Nephron progenitor cell (in vitro differentiated cells): ENCODE measurements at regions not wholly inside any gene's neighbourhood (a gene's known extent, or its start where the extent isn't known, plus 50 kb on each side); places are given as distances from the start of the nearest gene placed in this dataset.

Experiments used
- DNase-seq: peaks from one replicate; pipeline ENCODE4 v3.0.0; 2021
- H3K27ac Mint-ChIP-seq: 2 replicates; pipeline ENCODE4 v1.8.0; 2021; ENCODE audit warnings: mild to moderate bottlenecking, moderate library complexity, mixed read lengths
- H3K27me3 Mint-ChIP-seq: 2 replicates; pipeline ENCODE4 v1.8.0; 2021; ENCODE audit warnings: mild to moderate bottlenecking, low read depth, mixed read lengths; ENCODE audit not compliant: poor library complexity
- H3K36me3 Mint-ChIP-seq: 2 replicates; pipeline ENCODE4 v1.8.0; 2021; ENCODE audit warnings: low read depth, mixed read lengths
- H3K4me1 Mint-ChIP-seq: 2 replicates; pipeline ENCODE4 v1.8.0; 2021; ENCODE audit warnings: mixed read lengths
- H3K4me3 Mint-ChIP-seq: 2 replicates; pipeline ENCODE4 v1.8.0; 2021; ENCODE audit warnings: mild to moderate bottlenecking, moderate library complexity, mixed read lengths
- H3K9me3 Mint-ChIP-seq: 2 replicates; pipeline ENCODE4 v1.8.0; 2021; ENCODE audit warnings: mild to moderate bottlenecking, moderate library complexity, mixed read lengths
- TF ChIP-seq, protein P1 (sequence below): fragments of 200-600 bp; sonication (generic); IDR thresholded peaks from 2 replicates; pipeline ENCODE4 v1.5.0; 2021; ENCODE audit warnings: antibody characterized with exemption

DNA sequence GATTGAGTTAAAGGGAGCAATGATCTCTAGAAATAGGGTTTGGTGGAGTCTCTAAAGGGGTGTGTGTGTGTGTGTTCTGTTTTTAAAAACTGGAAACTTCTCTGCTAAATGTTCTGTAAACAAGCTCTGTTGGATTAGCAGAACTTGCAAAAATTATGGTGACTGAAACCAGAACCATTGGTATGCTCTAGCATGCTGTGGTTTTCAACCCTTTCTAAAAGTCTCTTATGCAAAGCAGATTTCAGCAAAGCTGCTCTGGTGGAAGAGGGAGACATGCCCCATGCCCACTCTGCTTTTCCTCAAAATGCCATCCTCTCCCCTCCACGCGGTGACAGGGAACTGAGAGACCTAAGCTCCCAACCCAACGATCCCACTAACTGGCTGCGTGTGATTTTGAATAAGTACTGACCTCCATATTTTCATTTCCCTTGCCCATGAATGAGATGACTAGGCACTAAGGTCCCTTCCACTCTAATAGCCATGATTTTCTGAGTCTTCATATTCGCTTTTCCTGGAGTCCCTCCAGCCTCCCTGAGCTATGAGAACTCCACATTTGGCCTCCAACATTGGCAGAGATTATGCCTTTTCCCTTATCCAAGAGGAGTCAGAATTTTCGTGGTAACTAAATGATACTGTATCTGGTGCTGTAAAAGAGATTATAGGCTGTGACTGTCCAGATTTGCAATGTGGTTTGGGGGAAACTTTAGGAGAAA is 117.3 kb upstream of the PALS2 start:
- H3K36me3 Mint-ChIP-seq: no peaks in the 10 kb centered on the region
- H3K4me1 Mint-ChIP-seq: peaks cover 15% of the 10 kb centered on the region
- TF ChIP-seq, protein P1, sequence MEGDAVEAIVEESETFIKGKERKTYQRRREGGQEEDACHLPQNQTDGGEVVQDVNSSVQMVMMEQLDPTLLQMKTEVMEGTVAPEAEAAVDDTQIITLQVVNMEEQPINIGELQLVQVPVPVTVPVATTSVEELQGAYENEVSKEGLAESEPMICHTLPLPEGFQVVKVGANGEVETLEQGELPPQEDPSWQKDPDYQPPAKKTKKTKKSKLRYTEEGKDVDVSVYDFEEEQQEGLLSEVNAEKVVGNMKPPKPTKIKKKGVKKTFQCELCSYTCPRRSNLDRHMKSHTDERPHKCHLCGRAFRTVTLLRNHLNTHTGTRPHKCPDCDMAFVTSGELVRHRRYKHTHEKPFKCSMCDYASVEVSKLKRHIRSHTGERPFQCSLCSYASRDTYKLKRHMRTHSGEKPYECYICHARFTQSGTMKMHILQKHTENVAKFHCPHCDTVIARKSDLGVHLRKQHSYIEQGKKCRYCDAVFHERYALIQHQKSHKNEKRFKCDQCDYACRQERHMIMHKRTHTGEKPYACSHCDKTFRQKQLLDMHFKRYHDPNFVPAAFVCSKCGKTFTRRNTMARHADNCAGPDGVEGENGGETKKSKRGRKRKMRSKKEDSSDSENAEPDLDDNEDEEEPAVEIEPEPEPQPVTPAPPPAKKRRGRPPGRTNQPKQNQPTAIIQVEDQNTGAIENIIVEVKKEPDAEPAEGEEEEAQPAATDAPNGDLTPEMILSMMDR: no peak
- no peak for DNase-seq
- H3K9me3 Mint-ChIP-seq: no peaks in the 10 kb centered on the region
- no peak overlapping the region for H3K27ac Mint-ChIP-seq
- peaks cover 4% of the 10 kb centered on the region for H3K27me3 Mint-ChIP-seq
- H3K4me3 Mint-ChIP-seq: no peak overlapping the region

DNA sequence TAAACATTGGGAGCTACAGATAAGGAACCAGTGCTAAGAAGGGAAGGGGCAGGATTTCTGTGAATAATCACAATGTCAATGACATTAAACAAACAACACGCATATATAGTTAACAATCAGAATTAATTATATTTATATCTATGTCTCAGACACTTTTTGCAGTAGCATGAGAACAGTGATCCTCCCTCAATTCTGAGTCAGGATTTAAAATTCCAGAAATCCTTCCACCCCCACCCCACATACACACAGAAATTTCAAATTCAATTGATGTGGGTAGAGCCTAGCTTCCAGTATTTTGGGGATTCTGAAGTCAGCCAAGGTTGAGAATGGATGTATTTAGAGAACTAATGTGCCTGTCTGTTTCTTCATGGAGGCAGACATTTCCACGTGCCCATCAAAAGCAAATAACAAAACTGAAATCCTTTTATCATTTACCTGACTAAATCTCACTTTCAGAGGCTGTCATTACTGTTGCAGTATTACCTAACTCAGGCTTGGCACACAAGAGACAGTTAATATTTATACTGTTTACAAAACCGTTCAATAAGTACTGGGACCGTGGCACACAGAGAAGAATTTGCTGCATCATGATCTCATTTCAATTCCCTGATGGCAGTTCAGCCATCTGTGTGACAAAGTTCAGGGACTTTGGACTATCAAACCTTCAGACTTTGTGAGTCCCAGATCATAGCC is 116.6 kb upstream of the PALS2 start:
- TF ChIP-seq, protein P1: no peak
- H3K4me1 Mint-ChIP-seq: peaks cover 15% of the 10 kb centered on the region
- H3K9me3 Mint-ChIP-seq: no peaks in the 10 kb centered on the region
- H3K36me3 Mint-ChIP-seq: no peaks in the 10 kb centered on the region
- DNase-seq: no peak
- H3K27ac Mint-ChIP-seq: no peak overlapping the region
- H3K27me3 Mint-ChIP-seq: peaks cover 4% of the 10 kb centered on the region
- H3K4me3 Mint-ChIP-seq: no peak overlapping the region

DNA sequence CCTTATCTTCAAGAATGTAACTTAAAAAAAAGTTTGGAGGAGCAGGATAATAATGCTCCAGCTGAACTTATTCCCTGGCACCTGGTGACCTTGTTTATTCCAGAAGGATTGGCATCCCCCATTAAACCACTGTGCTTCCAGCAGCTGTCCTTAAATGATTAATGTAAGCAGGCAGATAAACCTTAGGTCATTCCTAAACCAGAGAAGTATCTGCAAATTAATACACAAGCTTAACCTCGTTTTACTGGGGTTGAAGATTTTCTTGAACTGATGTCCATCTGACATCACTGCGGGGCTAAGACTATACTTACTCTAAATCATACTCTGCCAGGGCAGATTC is 116.1 kb upstream of the PALS2 start:
- Mint-ChIP-seq H3K27me3 (peaks cover 4% of the 10 kb centered on the region), H3K4me1 (peaks cover 15% of the 10 kb centered on the region), H3K27ac (no peak overlapping the region), H3K9me3 (no peaks in the 10 kb centered on the region), H3K4me3 (no peak overlapping the region), H3K36me3 (no peaks in the 10 kb centered on the region)
- no peak for DNase-seq
- TF ChIP-seq, protein P1: no peak

DNA sequence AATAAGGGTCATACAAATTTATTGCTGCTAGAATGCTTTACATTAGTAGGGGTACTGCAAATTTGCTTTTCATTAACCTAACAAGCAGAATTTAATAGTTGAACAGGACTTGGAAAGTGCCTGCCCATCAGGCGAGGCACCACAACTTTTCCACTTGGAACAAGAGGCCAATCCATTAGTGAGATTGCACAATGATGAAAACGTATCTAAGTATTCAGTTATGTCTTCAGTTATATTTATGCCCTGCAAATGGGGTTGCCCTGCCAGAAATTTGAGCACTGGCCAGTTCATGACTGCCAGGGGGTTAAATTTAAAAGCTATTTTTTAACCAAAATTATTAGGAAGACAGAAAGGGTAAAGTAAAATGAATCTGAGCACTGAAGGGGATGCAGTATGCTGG is 111.1 kb upstream of the PALS2 start:
- Mint-ChIP-seq H3K27ac (no peak overlapping the region), H3K9me3 (no peaks in the 10 kb centered on the region), H3K4me1 (peaks cover 10% of the 10 kb centered on the region), H3K27me3 (peaks cover 4% of the 10 kb centered on the region), H3K36me3 (no peaks in the 10 kb centered on the region), H3K4me3 (no peak overlapping the region)
- DNase-seq: no peak
- TF ChIP-seq, protein P1: no peak

DNA sequence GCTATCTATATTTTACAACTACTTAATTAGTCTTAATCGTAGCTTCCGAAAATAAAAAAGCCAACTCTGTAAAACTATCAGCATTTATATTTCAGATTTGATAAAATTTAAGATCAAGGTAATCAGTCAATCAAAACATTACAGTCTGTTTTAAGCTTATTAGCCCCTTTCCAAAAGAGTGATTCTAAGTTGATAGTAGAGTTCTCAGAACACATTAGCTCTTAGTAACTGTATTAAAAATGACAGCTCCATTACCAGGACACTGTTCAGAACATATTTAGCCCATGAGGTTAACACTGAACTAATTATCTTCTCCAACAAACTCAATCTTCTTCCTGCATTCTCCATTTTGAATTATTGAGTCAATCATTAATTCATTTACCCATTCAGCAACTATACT is 110.3 kb upstream of the PALS2 start:
- Mint-ChIP-seq H3K4me1 (peaks cover 5% of the 10 kb centered on the region), H3K27me3 (peaks cover 7% of the 10 kb centered on the region), H3K27ac (no peak overlapping the region), H3K4me3 (no peak overlapping the region), H3K36me3 (no peaks in the 10 kb centered on the region), H3K9me3 (no peaks in the 10 kb centered on the region)
- TF ChIP-seq, protein P1: no peak
- no peak for DNase-seq

DNA sequence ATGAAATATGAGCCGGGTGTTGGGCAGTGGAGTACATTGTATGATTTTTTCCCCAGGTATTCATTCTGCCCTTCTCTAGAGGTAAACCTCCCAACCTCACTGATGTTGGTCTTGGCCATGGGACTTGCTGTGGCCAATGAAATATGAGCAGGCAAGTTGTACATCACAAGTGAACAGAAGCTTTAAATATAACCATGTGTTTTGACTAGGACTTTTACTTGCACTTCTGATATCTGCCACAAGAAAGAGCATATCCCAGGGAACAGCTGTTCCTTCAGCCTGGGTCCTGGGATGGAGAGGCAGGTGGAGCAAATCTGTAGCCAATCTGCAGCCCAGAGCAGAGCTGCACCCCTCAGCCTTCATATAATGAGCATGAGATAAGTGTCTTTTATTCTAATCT is 109.8 kb upstream of the PALS2 start:
- H3K4me3 Mint-ChIP-seq: no peak overlapping the region
- H3K27me3 Mint-ChIP-seq: peaks cover 7% of the 10 kb centered on the region

More for the DNA sequence above, 109.8 kb upstream of the PALS2 start:
- Mint-ChIP-seq H3K4me1 (peaks cover 5% of the 10 kb centered on the region), H3K36me3 (no peaks in the 10 kb centered on the region), H3K27ac (no peak overlapping the region), H3K9me3 (no peaks in the 10 kb centered on the region)
- DNase-seq: no peak
- TF ChIP-seq, protein P1: no peak
